Peyer's patch (tissue), 4 donors: ENCODE measurements at regions not wholly inside any gene's neighbourhood (a gene's known extent, or its start where the extent isn't known, plus 50 kb on each side); places are given as distances from the start of the nearest gene placed in this dataset.

ENCODE experiments used
- DNase-seq, 3 donors: peaks; one replicate each; pipeline ENCODE4 v3.0.0-alpha.2; 2017 to 2019
- H3K27ac ChIP-seq, 4 donors: fragments of 200-600 bp; sonication (generic); one replicate each; pipeline ENCODE4 v1.5.1; 2016 to 2019
- H3K27me3 ChIP-seq, 2 donors: fragments of 200-600 bp; sonication (generic); one replicate each; pipeline ENCODE4 v1.5.1; 2019
- H3K36me3 ChIP-seq, 3 donors: fragments of 200-600 bp; sonication (generic); one replicate each; pipeline ENCODE4 v1.5.1; 2016 to 2019
- H3K4me1 ChIP-seq, 4 donors: fragments of 200-600 bp; sonication (generic); one replicate each; pipeline ENCODE4 v1.5.1; 2016 to 2019
- H3K4me3 ChIP-seq, 4 donors: fragments of 200-600 bp; sonication (generic); 1 replicate in 3 of 4; 2 replicates in 1 of 4; pipeline ENCODE4 v1.5.1; 2016 to 2019; ENCODE audit warnings: mild to moderate bottlenecking in 1 of 4
- H3K9me3 ChIP-seq, 4 donors: fragments of 200-600 bp; sonication (generic); one replicate each; pipeline ENCODE4 v1.5.1; 2016 to 2019; ENCODE audit warnings: mild to moderate bottlenecking in 1 of 4
- POLR2A ChIP-seq, 2 donors: fragments of 450-650 bp; IDR thresholded peaks; one replicate each; pipeline ENCODE4 v1.5.1; 2017; ENCODE audit warnings: antibody characterized with exemption in 2 of 2, mild to moderate bottlenecking in 2 of 2, moderate library complexity in 2 of 2
- TF ChIP-seq, protein P1 (sequence below), 6 experiments: fragments of 450-650 bp in 4 of 6; fragments of 200-600 bp in 2 of 6; sonication (generic) in 1 of 6; IDR thresholded peaks; one replicate each; pipeline ENCODE4 v1.5.1; 2017 to 2019; ENCODE audit warnings: antibody characterized with exemption in 6 of 6, mild to moderate bottlenecking in 3 of 6, moderate library complexity in 1 of 6

DNA sequence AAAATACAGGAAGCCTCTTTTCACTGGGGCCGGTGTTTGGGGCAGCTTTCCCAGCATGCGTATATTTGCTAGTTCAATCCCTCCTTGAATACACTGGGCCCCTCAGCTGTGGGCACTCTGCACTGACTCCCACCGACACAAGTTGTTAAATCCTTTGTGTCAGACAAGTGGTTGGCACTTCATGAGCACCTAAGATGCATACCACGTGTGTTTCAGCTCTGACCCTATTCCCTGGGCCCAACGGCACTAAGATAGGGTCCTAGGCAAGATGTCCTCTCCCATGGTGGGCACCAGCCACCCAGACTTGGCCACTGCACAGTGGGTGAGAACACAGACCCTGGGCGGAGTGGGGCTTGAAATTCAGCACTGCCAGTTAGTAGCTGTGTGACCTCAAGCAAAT is 173.8 kb downstream of the BCL11B start:
- Histone ChIP-seq H3K4me3 (no peak overlapping the region), H3K4me1 (no peaks in the 10 kb centered on the region), H3K9me3 (no peaks in the 10 kb centered on the region), H3K36me3 (no peaks in the 10 kb centered on the region), H3K27me3 (no peaks in the 10 kb centered on the region), H3K27ac (no peak overlapping the region)
- TF ChIP-seq, protein P1, sequence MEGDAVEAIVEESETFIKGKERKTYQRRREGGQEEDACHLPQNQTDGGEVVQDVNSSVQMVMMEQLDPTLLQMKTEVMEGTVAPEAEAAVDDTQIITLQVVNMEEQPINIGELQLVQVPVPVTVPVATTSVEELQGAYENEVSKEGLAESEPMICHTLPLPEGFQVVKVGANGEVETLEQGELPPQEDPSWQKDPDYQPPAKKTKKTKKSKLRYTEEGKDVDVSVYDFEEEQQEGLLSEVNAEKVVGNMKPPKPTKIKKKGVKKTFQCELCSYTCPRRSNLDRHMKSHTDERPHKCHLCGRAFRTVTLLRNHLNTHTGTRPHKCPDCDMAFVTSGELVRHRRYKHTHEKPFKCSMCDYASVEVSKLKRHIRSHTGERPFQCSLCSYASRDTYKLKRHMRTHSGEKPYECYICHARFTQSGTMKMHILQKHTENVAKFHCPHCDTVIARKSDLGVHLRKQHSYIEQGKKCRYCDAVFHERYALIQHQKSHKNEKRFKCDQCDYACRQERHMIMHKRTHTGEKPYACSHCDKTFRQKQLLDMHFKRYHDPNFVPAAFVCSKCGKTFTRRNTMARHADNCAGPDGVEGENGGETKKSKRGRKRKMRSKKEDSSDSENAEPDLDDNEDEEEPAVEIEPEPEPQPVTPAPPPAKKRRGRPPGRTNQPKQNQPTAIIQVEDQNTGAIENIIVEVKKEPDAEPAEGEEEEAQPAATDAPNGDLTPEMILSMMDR (IDR thresholded peaks at IDR 0.05), result no peak
- no peak for TF ChIP-seq POLR2A (IDR thresholded peaks at IDR 0.05)
- DNase-seq, result no peak

DNA sequence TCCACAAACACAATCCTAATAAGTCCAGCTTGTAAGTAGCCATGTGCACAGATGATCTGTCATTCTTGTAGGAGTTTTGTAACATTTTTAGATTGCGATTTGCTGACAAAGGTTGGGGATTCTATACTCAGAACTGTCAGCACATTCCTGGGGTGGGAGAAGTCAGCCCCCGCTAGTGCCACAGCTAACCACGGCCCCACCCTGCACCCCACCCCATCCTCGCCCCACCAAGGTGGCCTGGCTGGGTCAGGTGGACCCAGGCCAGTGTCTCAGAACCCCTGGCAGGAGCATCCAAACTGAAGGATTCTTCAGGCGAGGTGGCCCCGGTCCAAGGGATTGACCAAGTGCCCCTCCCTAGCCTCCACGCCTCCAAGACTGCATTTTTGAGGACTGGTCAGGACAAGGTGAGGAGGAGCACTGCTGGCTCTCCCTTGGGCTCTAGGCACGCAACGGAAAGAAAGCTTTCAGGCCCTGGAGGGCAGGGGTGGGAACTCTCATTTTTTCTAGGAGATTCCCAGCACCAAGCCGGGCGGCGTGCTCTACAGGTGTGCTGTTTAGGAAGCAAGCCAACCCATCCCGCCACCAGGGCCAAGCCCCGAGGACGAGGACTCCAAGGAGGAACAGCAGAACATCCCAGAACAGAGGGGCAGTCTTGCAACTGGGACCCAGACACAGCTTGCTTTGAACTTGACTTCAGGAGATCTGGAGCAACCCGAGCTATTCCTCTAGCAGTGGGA is 172.8 kb downstream of the BCL11B start:
- H3K9me3 ChIP-seq, result no peaks in the 10 kb centered on the region
- no peaks in the 10 kb centered on the region for H3K27me3 ChIP-seq
- H3K4me3 ChIP-seq, result no peak overlapping the region
- no peak for DNase-seq
- TF ChIP-seq, protein P1 (IDR thresholded peaks at IDR 0.05), result no peak
- no peaks in the 10 kb centered on the region for H3K36me3 ChIP-seq
- H3K4me1 ChIP-seq, result no peaks in the 10 kb centered on the region
- H3K27ac ChIP-seq, result no peak overlapping the region

DNA sequence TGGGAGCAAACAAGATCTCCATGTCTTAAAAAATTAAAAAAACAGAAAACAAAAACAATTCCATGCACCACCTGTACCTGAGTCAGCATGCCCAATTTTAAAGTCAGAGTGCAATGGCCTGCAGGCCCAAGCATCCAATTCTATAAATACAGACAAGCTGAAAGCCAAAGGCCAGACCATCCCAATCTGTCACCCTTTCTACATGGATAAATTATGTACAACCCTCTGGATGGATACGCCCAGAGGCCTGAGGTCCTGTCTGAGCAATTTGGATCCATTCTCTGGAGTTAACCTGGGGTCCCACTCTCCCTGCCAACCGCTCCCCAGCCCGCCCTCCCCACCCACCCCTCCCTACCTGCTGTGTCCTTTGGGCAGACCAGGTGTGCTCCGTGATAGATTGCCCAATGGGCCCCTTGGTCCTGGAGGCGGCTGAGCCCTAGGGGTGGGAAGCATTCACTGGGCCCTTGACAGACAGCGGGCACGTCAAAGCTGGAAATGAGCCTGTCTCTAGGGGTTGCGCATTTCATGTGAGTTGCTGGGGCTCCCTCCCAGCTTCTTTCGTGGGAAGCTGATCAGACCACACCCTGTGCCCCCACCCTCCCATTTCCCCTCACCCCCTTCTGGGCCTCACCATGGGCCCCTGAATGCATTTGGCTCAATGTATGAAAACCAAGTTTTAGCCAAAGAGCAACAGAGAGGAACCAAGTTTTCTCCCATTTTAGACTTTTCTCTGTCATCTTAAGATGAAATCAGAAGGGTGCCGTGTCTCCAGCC is 171.3 kb downstream of the BCL11B start:
- Histone ChIP-seq H3K36me3 (no peaks in the 10 kb centered on the region), H3K27ac (no peak overlapping the region), H3K9me3 (no peaks in the 10 kb centered on the region), H3K4me1 (no peaks in the 10 kb centered on the region), H3K27me3 (no peaks in the 10 kb centered on the region), H3K4me3 (no peak overlapping the region)
- TF ChIP-seq, protein P1 (IDR thresholded peaks at IDR 0.05), result no peak
- TF ChIP-seq POLR2A (IDR thresholded peaks at IDR 0.05), result no peak
- no peak for DNase-seq

DNA sequence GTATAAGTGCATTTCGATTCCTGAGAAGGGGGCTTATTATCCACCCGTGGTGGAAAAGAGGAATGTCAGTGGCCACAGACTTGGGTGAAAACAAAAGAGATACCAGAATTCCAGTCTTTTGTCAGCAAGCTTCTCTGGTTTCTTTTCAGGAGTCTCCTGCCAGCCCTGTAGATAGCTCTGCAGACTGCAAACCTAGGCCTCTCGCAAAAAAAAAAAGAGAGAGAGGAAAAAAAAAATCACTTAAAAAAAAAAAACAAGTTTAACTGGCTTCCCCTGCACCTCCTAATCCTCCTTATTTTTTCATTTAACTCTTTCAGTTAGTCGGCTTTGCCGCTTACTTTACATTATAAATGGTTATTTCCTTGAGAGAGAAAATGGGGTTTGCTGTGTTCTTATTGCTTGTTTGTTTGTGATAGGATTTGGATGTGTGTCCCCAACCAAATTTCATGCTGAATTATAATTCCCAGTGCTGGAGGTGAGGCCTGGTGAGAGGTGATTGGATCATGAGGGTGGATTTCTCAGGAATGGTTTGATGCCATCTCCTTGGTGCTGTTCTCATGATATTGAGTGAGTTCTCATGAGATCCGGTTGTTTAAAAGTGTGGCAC is 170.0 kb downstream of the BCL11B start:
- Histone ChIP-seq H3K9me3 (no peaks in the 10 kb centered on the region), H3K27ac (no peak overlapping the region), H3K4me1 (no peaks in the 10 kb centered on the region), H3K4me3 (no peak overlapping the region), H3K27me3 (no peaks in the 10 kb centered on the region), H3K36me3 (no peaks in the 10 kb centered on the region)
- DNase-seq, result no peak
- TF ChIP-seq POLR2A (IDR thresholded peaks at IDR 0.05), result no peak
- TF ChIP-seq, protein P1 (IDR thresholded peaks at IDR 0.05), result no peak

DNA sequence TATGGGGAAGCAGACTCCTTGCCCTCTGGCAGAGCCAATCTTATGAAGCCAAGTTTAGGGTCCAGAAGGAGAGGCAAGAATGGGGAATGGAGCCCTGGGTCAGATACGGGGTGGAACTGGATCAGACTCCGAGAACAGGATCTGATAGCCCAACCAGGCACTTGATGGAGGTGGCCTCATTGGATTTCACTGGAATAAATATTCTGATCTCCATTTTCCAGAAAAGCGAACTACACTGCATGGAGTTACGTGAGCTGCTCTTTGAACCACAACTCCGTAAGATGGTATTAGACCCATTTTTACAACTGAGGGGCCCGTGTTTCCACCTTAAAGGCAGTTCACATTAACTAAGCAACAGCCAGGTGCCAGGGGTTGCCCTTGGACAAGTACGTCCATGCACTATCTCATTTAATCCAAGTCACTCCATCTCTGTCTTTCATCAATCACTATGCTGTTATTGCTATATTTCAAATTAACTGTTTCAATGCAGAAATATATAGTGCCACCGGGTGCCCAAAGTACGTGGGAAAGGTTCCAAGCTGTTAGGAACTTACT is 155.2 kb downstream of the BCL11B start:
- TF ChIP-seq POLR2A (IDR thresholded peaks at IDR 0.05), result no peak
- TF ChIP-seq, protein P1 (IDR thresholded peaks at IDR 0.05), result no peak
- Histone ChIP-seq H3K4me3 (no peak overlapping the region), H3K27me3 (no peaks in the 10 kb centered on the region), H3K9me3 (no peaks in the 10 kb centered on the region), H3K27ac (no peak overlapping the region), H3K36me3 (no peaks in the 10 kb centered on the region), H3K4me1 (no peaks in the 10 kb centered on the region)
- DNase-seq, result no peak
